Coronary artery (tissue), 2 donors: ENCODE measurements at regions not wholly inside any gene's neighbourhood (a gene's known extent, or its start where the extent isn't known, plus 50 kb on each side); places are given as distances from the start of the nearest gene placed in this dataset.
"Not testable (repeated sequence)": the region's sequence is repeated elsewhere in the genome, so short reads cannot be mapped to it uniquely, and the experiment has no call there.

Experiments
- DNase-seq: peaks from one replicate; pipeline ENCODE4 v3.0.0-alpha.2; 2017; ENCODE audit warnings: low spot score
- H3K27ac ChIP-seq, 2 donors: fragments of 200-600 bp; sonication (generic); one replicate each; pipeline ENCODE4 v1.5.1; 2016 to 2019
- H3K4me3 ChIP-seq: fragments of 200-600 bp; sonication (generic); 2 replicates; pipeline ENCODE4 v1.5.1; 2016; ENCODE audit warnings: mild to moderate bottlenecking, moderate library complexity
- TF ChIP-seq, protein P1 (sequence below): fragments of 200-600 bp; sonication (generic); IDR thresholded peaks from one replicate; pipeline ENCODE4 v1.5.1; 2019; ENCODE audit warnings: antibody characterized with exemption

- H3K27ac ChIP-seq = no peak overlapping the region
- DNase-seq = no peak
- no peak overlapping the region for H3K4me3 ChIP-seq
- TF ChIP-seq, protein P1, sequence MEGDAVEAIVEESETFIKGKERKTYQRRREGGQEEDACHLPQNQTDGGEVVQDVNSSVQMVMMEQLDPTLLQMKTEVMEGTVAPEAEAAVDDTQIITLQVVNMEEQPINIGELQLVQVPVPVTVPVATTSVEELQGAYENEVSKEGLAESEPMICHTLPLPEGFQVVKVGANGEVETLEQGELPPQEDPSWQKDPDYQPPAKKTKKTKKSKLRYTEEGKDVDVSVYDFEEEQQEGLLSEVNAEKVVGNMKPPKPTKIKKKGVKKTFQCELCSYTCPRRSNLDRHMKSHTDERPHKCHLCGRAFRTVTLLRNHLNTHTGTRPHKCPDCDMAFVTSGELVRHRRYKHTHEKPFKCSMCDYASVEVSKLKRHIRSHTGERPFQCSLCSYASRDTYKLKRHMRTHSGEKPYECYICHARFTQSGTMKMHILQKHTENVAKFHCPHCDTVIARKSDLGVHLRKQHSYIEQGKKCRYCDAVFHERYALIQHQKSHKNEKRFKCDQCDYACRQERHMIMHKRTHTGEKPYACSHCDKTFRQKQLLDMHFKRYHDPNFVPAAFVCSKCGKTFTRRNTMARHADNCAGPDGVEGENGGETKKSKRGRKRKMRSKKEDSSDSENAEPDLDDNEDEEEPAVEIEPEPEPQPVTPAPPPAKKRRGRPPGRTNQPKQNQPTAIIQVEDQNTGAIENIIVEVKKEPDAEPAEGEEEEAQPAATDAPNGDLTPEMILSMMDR = no peak
Observed at GRCh38 chr3:153369561-153370374, 207.7 kb downstream of the RAP2B start.

DNA sequence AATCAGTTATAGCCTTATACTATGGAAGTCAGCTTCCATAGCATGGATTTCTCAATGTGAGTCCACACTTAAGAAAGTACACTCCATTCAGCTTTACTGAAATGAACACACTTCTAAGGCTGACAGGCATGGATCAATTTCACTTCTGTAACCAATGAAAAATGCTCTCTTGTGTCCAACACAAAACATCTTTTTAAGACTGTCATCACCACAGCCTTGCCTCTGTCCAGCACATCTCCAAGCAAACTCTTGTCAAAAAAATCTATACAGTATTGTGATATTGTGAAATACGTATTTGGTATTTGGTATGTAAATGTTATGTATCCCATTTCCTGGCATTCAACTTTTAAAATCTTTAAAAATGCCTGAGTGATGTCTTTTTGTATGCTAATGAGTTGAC is 208.7 kb downstream of the RAP2B start:
- TF ChIP-seq, protein P1 = no peak
- DNase-seq = no peak
- Histone ChIP-seq H3K4me3 (no peak overlapping the region), H3K27ac (no peak overlapping the region)

DNA sequence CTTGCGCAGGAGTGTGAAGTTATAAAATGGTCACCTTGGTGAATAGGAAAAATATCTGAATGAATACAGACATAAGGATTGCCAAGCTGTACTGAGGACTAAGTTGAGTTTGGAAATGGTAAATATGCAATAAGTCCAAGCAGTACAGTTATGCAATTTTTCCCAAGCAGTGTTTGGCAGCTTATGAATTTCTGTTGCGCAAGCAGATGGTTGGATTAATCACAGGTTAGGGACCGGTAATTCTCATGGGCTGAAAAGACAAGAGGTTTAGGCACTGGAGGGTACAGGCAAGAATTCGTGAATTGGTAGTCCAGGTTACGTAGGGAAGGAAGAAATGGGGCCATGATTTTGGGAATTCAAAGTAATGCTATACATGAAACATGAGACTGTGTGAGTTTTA is 210.3 kb downstream of the RAP2B start:
- H3K4me3 ChIP-seq = no peak overlapping the region
- no peak for DNase-seq
- TF ChIP-seq, protein P1 = no peak
- no peak overlapping the region for H3K27ac ChIP-seq

DNA sequence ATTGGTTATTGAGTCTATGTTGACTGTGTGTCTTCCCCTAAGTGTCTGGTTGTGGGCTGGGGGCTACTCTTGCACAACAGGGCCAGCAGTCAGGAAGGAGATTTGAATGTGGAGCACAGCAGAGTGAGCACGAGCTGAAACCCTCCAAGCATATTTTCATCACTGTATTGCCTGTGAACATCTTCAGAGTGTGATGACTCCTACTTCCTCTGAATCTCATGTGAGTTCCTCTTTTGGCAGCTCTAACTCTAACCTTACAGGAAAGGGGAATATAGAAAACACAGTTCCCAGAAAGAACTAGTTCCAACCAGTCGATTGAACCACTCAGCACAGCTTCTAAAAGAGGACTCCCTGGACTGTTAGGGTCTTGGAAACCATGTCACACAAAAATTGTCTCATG is 211.6 kb downstream of the RAP2B start:
- DNase-seq = no peak
- TF ChIP-seq, protein P1 = no peak
- no peak overlapping the region for H3K27ac ChIP-seq
- no peak overlapping the region for H3K4me3 ChIP-seq

GRCh38 chr3:153378366-153378765 is 216.3 kb downstream of the RAP2B start:
- not testable (repeated sequence) for H3K4me3 ChIP-seq, DNase-seq

DNA sequence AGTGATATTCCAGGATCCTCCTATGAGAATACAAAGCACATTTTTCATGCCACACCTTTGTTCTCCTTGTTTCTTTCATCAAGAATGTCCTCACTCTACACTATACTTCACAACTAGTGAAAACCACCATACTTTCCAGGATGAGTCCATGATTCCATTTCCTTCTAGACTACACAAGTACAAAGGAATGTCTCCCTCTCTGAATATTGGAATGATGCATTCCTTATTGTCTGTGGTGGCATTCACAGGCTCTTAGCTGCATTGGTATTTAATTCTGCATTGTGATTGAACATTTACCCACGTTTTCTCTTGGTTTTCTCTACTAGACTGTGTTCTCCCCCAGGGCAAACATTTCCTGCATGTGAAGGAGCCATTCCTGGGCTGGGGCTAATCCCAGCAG is 217.5 kb downstream of the RAP2B start:
- TF ChIP-seq, protein P1 = no peak
- no peak overlapping the region for H3K27ac ChIP-seq
- DNase-seq = no peak
- H3K4me3 ChIP-seq = no peak overlapping the region

More at GRCh38 chr3:153378366-153378765, 216.3 kb downstream of the RAP2B start:
- H3K27ac ChIP-seq = not testable (repeated sequence)

GRCh38 chr3:153385343-153385742 is 223.3 kb downstream of the RAP2B start:
- no peak overlapping the region for H3K27ac ChIP-seq
- TF ChIP-seq, protein P1 = no peak
- DNase-seq = no peak
- H3K4me3 ChIP-seq = no peak overlapping the region
